ENCODE measurements at regions not wholly inside any gene's neighbourhood (a gene's known extent, or its start where the extent isn't known, plus 50 kb on each side); places are given as distances from the start of the nearest gene placed in this dataset.

DNA sequence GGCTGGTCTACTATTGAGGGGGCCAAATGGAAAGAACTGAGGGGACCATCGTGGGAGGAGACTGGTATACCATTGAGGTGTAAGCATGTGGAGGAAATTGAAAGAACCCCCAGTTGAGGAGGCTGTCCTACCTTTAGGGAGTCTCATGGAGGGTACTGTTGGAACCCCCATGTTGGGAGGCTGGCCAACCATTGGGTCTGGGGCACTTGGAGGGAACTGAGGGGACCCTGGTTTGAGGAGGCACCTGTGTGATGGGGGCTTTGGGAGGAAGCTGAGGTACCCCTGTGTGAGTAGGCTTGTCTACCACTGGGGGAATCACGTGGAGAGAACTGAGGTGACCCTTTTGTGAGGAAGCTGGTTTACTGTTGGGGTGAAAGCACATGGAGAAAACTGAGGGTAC is 157.5 kb downstream of the FBLN2 start (continued):
- TF ChIP-seq, protein P1, sequence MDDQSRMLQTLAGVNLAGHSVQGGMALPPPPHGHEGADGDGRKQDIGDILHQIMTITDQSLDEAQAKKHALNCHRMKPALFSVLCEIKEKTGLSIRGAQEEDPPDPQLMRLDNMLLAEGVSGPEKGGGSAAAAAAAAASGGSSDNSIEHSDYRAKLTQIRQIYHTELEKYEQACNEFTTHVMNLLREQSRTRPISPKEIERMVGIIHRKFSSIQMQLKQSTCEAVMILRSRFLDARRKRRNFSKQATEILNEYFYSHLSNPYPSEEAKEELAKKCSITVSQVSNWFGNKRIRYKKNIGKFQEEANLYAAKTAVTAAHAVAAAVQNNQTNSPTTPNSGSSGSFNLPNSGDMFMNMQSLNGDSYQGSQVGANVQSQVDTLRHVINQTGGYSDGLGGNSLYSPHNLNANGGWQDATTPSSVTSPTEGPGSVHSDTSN (IDR thresholded peaks at IDR 0.05): no peak
- TF ChIP-seq EP300 (IDR thresholded peaks at IDR 0.05; ENCODE audit: borderline replicate concordance in 1 of 2, low read depth in 1 of 2, low read length in 1 of 2) (no peak), TAF1 (IDR thresholded peaks at IDR 0.05; ENCODE audit: borderline replicate concordance, low read depth, low read length) (no peak), ELF1 (IDR thresholded peaks at IDR 0.05) (no peak)

DNA sequence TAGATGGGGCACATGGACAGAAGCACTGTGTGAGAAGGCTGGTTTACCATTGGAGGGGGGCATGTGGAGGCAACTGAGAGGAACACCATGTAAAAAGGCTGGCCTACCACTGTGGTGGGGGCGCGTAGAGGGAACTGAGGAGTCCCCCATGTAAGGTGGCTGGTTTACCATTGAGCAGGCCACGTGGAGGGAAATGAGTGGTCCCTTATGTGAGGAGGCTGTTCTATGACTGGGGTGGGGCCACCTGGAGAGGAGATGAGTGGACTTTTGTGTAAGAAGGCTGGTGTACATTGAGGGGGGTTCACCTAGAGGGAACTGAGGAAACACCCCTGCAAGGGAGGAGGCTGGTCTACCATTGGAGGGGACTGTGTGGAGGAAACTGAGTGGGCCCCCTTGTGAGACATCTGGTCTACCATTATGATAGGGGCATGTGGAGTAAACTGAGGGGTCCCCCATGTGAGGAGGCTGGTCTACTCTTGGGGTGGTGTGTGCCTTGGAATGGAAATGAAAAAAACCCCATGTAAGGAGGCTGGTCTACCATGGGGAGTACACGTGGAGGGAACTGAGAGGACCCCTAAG is 156.9 kb downstream of the FBLN2 start:
- Histone ChIP-seq H3K36me3 (replicated peaks in 1 of 2; ENCODE audit: control insufficient read depth in 1 of 2, insufficient read depth in 2 of 2, low read length in 1 of 2) (no peaks in the 10 kb centered on the region), H2AFZ (ENCODE audit: low read depth) (no peak overlapping the region), H3K4me2 (no peak overlapping the region), H3K9me2 (no peaks in the 10 kb centered on the region), H3K9me3 (no peaks in the 10 kb centered on the region), H3K9ac (no peak overlapping the region), H3F3A (replicated peaks; ENCODE audit: insufficient read depth) (no peaks in the 10 kb centered on the region), H3K4me3 (ENCODE audit: low read depth in 2 of 2, low read length in 1 of 2) (no peak overlapping the region), H3K27ac (ENCODE audit: low read depth in 2 of 2, low read length in 1 of 2) (no peak overlapping the region), H3K4me1 (ENCODE audit: control insufficient read depth in 1 of 2, insufficient read depth in 2 of 2, low read depth in 1 of 2, low read length in 1 of 2) (no peaks in the 10 kb centered on the region), H3K79me2 (ENCODE audit: insufficient read depth) (no peaks in the 10 kb centered on the region), H4K20me1 (ENCODE audit: insufficient read depth) (no peaks in the 10 kb centered on the region), H3K27me3 (ENCODE audit: insufficient read depth) (no peaks in the 10 kb centered on the region)
- 45% methylated on average over 4 of the region's 4 CpGs for WGBS (ENCODE audit: low lambda C conversion rate)
- ChIA-PET CTCF (no interaction called here), POLR2A (no interaction called here)
- no peak for DNase-seq
- TF ChIP-seq TAF1 (IDR thresholded peaks at IDR 0.05; ENCODE audit: borderline replicate concordance, low read depth, low read length) (no peak), SMC3 (IDR thresholded peaks at IDR 0.05; ENCODE audit: low read depth, low read length) (no peak), MXI1 (IDR thresholded peaks at IDR 0.05; ENCODE audit: low read depth, low read length) (no peak), EP300 (IDR thresholded peaks at IDR 0.05; ENCODE audit: borderline replicate concordance in 1 of 2, low read depth in 1 of 2, low read length in 1 of 2) (no peak), IRF3 (IDR thresholded peaks at IDR 0.05; ENCODE audit: low read depth, low read length) (no peak), NRF1 (IDR thresholded peaks at IDR 0.05; ENCODE audit: low read depth, low read length) (no peak), GABPA (IDR thresholded peaks at IDR 0.05; ENCODE audit: low read depth) (no peak), FOXJ3 (CRISPR knock-in tag; IDR thresholded peaks at IDR 0.05) (no peak), USF1 (IDR thresholded peaks at IDR 0.05; ENCODE audit: borderline replicate concordance, low read depth) (no peak), EZH2phosphoT487 (IDR thresholded peaks at IDR 0.05; ENCODE audit: borderline replicate concordance, low read depth) (no peak), FOXM1 (IDR thresholded peaks at IDR 0.05; ENCODE audit: low read depth) (no peak), RAD21 (IDR thresholded peaks at IDR 0.05; ENCODE audit: low read length) (no peak), SIN3A (IDR thresholded peaks at IDR 0.05; ENCODE audit: borderline replicate concordance, low read depth, low read length) (no peak), NFIC (IDR thresholded peaks at IDR 0.05; ENCODE audit: borderline replicate concordance) (no peak)
- TF ChIP-seq, protein P2, sequence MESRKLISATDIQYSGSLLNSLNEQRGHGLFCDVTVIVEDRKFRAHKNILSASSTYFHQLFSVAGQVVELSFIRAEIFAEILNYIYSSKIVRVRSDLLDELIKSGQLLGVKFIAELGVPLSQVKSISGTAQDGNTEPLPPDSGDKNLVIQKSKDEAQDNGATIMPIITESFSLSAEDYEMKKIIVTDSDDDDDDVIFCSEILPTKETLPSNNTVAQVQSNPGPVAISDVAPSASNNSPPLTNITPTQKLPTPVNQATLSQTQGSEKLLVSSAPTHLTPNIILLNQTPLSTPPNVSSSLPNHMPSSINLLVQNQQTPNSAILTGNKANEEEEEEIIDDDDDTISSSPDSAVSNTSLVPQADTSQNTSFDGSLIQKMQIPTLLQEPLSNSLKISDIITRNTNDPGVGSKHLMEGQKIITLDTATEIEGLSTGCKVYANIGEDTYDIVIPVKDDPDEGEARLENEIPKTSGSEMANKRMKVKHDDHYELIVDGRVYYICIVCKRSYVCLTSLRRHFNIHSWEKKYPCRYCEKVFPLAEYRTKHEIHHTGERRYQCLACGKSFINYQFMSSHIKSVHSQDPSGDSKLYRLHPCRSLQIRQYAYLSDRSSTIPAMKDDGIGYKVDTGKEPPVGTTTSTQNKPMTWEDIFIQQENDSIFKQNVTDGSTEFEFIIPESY (IDR thresholded peaks at IDR 0.05; ENCODE audit: borderline replicate concordance, low read depth): no peak
- TF ChIP-seq, protein P3, sequence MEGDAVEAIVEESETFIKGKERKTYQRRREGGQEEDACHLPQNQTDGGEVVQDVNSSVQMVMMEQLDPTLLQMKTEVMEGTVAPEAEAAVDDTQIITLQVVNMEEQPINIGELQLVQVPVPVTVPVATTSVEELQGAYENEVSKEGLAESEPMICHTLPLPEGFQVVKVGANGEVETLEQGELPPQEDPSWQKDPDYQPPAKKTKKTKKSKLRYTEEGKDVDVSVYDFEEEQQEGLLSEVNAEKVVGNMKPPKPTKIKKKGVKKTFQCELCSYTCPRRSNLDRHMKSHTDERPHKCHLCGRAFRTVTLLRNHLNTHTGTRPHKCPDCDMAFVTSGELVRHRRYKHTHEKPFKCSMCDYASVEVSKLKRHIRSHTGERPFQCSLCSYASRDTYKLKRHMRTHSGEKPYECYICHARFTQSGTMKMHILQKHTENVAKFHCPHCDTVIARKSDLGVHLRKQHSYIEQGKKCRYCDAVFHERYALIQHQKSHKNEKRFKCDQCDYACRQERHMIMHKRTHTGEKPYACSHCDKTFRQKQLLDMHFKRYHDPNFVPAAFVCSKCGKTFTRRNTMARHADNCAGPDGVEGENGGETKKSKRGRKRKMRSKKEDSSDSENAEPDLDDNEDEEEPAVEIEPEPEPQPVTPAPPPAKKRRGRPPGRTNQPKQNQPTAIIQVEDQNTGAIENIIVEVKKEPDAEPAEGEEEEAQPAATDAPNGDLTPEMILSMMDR (IDR thresholded peaks at IDR 0.05): no peak
- TF ChIP-seq, protein P1 (IDR thresholded peaks at IDR 0.05): no peak
